Esophagus squamous epithelium (tissue), 5 donors: ENCODE measurements at regions not wholly inside any gene's neighbourhood (a gene's known extent, or its start where the extent isn't known, plus 50 kb on each side); places are given as distances from the start of the nearest gene placed in this dataset.
A peak's percentile ranks its signal among the peaks of the same experiment; 100 is the strongest.

Experiments
- DNase-seq: peaks from one replicate; lab custom pipeline; 2025; lab: John Stamatoyannopoulos, UW
- H3K27ac ChIP-seq, 4 donors: fragments of 200-600 bp; sonication (generic); one replicate each; pipeline ENCODE4 v1.5.1; 2016 to 2019; ENCODE audit warnings: mild to moderate bottlenecking in 1 of 4
- H3K27me3 ChIP-seq, 4 donors: fragments of 200-600 bp; sonication (generic); 1 replicate in 3 of 4; 2 replicates in 1 of 4; pipeline versions ENCODE4 v1.5.1 to v1.6.0; 2017 to 2021; ENCODE audit warnings: antibody characterized with exemption in 1 of 4
- H3K36me3 ChIP-seq, 3 donors: fragments of 200-600 bp; sonication (generic); one replicate each; pipeline ENCODE4 v1.5.1; 2016 to 2019
- H3K4me1 ChIP-seq, 3 donors: fragments of 200-600 bp; sonication (generic); one replicate each; pipeline ENCODE4 v1.5.1; 2017 to 2019
- H3K4me3 ChIP-seq, 4 donors: fragments of 200-600 bp; sonication (generic); 1 replicate in 3 of 4; 2 replicates in 1 of 4; pipeline ENCODE4 v1.5.1; 2016 to 2019; ENCODE audit warnings: mild to moderate bottlenecking in 2 of 4, moderate library complexity in 1 of 4
- H3K9me3 ChIP-seq, 3 donors: fragments of 200-600 bp; sonication (generic); one replicate each; pipeline ENCODE4 v1.5.1; 2016 to 2019
- CTCF ChIP-seq, 6 experiments: fragments of 450-650 bp in 4 of 6; fragments of 200-600 bp in 2 of 6; sonication (generic) in 2 of 6; IDR thresholded peaks; one replicate each; pipeline ENCODE4 v1.5.1; 2016 to 2019; ENCODE audit warnings: antibody characterized with exemption in 6 of 6, mild to moderate bottlenecking in 4 of 6, moderate library complexity in 4 of 6
- POLR2A ChIP-seq, 4 donors: fragments of 450-650 bp; IDR thresholded peaks; one replicate each; pipeline ENCODE4 v1.6.1; 2017; ENCODE audit warnings: antibody characterized with exemption in 4 of 4, mild to moderate bottlenecking in 4 of 4, moderate library complexity in 3 of 4
- WGBS, 2 donors: methylation state at CpG; one replicate each; pipeline ENCODE4 v1.1.5; 2018; 5-methylcytosine and 5-hydroxymethylcytosine counted together
- intact Hi-C: fragments of 100-400 bp; cut with DNase I; formaldehyde crosslinking; loops from one replicate; pipeline ENCODE4 v1.15.0; 2022
- donor health status: DM: yes; HTN: yes; CAD: no.

- Histone ChIP-seq H3K4me1 (peaks cover 0 to 31% (median 15%) of the 10 kb centered on the region in 3 donors), H3K4me3 (no peak overlapping the region), H3K27me3 (peaks cover 0 to 85% (median 0%) of the 10 kb centered on the region in 4 donors), H3K9me3 (no peaks in the 10 kb centered on the region), H3K27ac (no peak overlapping the region), H3K36me3 (no peaks in the 10 kb centered on the region)
- intact Hi-C loops = no loop called here
- TF ChIP-seq POLR2A (IDR thresholded peaks at IDR 0.05) (no peak), CTCF (IDR thresholded peaks at IDR 0.05) (no peak)
- DNase-seq = no peak
- 63 to 68% methylated on average over 2 of the region's 2 CpGs for WGBS, 2 donors
These were observed 398.4 kb downstream of the NUAK1 start for GRCh38 chr12:105740369-105740768.

GRCh38 chr12:105740970-105741725 is 397.6 kb downstream of the NUAK1 start:
- H3K9me3 ChIP-seq = no peaks in the 10 kb centered on the region
- no peak for DNase-seq
- intact Hi-C loops = no loop called here
- H3K4me3 ChIP-seq = no peak overlapping the region
- peaks cover 0 to 31% (median 15%) of the 10 kb centered on the region in 3 donors for H3K4me1 ChIP-seq
- TF ChIP-seq POLR2A (IDR thresholded peaks at IDR 0.05) = no peak
- no peak for TF ChIP-seq CTCF (IDR thresholded peaks at IDR 0.05)
- 31 to 40% methylated on average over 9 of the region's 9 CpGs for WGBS, 2 donors
- peak overlapping the region in 2 of 4 donors; percentile 6 for H3K27ac ChIP-seq
- no peaks in the 10 kb centered on the region for H3K36me3 ChIP-seq
- H3K27me3 ChIP-seq = peaks cover 0 to 88% (median 0%) of the 10 kb centered on the region in 4 donors

GRCh38 chr12:105741786-105742566 is 396.8 kb downstream of the NUAK1 start:
- intact Hi-C loops = no loop called here
- H3K36me3 ChIP-seq = no peaks in the 10 kb centered on the region

GRCh38 chr12:105742567-105742874 is 396.2 kb downstream of the NUAK1 start:
- no peak for DNase-seq
- intact Hi-C loops = no loop called here
- TF ChIP-seq POLR2A (IDR thresholded peaks at IDR 0.05) (no peak), CTCF (IDR thresholded peaks at IDR 0.05) (no peak)
- WGBS, 2 donors = 72 to 81% methylated on average over 3 of the region's 3 CpGs
- Histone ChIP-seq H3K27me3 (peaks cover 0 to 86% (median 0%) of the 10 kb centered on the region in 4 donors), H3K36me3 (no peaks in the 10 kb centered on the region), H3K4me3 (no peak overlapping the region), H3K4me1 (peaks cover 0 to 31% (median 15%) of the 10 kb centered on the region in 3 donors), H3K27ac (peak overlapping the region in 2 of 4 donors; percentile 6 to 7), H3K9me3 (no peaks in the 10 kb centered on the region)

More at GRCh38 chr12:105741786-105742566, 396.8 kb downstream of the NUAK1 start:
- Histone ChIP-seq H3K9me3 (no peaks in the 10 kb centered on the region), H3K4me3 (no peak overlapping the region), H3K27ac (peak overlapping the region in 2 of 4 donors; percentile 6 to 7), H3K27me3 (peaks cover 0 to 87% (median 0%) of the 10 kb centered on the region in 4 donors), H3K4me1 (peaks cover 0 to 31% (median 15%) of the 10 kb centered on the region in 3 donors)
- DNase-seq = no peak
- TF ChIP-seq POLR2A (IDR thresholded peaks at IDR 0.05) = no peak
- TF ChIP-seq CTCF (IDR thresholded peaks at IDR 0.05) = no peak
- WGBS, 2 donors = 39 to 40% methylated on average over 9 of the region's 9 CpGs
